Esophagus squamous epithelium (tissue), 5 donors: ENCODE measurements at regions not wholly inside any gene's neighbourhood (a gene's known extent, or its start where the extent isn't known, plus 50 kb on each side); places are given as distances from the start of the nearest gene placed in this dataset.

ENCODE experiments used
- DNase-seq: peaks from one replicate; lab custom pipeline; 2025; lab: John Stamatoyannopoulos, UW
- H3K27ac ChIP-seq, 4 donors: fragments of 200-600 bp; sonication (generic); one replicate each; pipeline ENCODE4 v1.5.1; 2016 to 2019; ENCODE audit warnings: mild to moderate bottlenecking in 1 of 4
- H3K27me3 ChIP-seq, 4 donors: fragments of 200-600 bp; sonication (generic); 1 replicate in 3 of 4; 2 replicates in 1 of 4; pipeline versions ENCODE4 v1.5.1 to v1.6.0; 2017 to 2021; ENCODE audit warnings: antibody characterized with exemption in 1 of 4
- H3K36me3 ChIP-seq, 3 donors: fragments of 200-600 bp; sonication (generic); one replicate each; pipeline ENCODE4 v1.5.1; 2016 to 2019
- H3K4me1 ChIP-seq, 3 donors: fragments of 200-600 bp; sonication (generic); one replicate each; pipeline ENCODE4 v1.5.1; 2017 to 2019
- H3K4me3 ChIP-seq, 4 donors: fragments of 200-600 bp; sonication (generic); 1 replicate in 3 of 4; 2 replicates in 1 of 4; pipeline ENCODE4 v1.5.1; 2016 to 2019; ENCODE audit warnings: mild to moderate bottlenecking in 2 of 4, moderate library complexity in 1 of 4
- H3K9me3 ChIP-seq, 3 donors: fragments of 200-600 bp; sonication (generic); one replicate each; pipeline ENCODE4 v1.5.1; 2016 to 2019
- CTCF ChIP-seq, 6 experiments: fragments of 450-650 bp in 4 of 6; fragments of 200-600 bp in 2 of 6; sonication (generic) in 2 of 6; IDR thresholded peaks; one replicate each; pipeline ENCODE4 v1.5.1; 2016 to 2019; ENCODE audit warnings: antibody characterized with exemption in 6 of 6, mild to moderate bottlenecking in 4 of 6, moderate library complexity in 4 of 6
- POLR2A ChIP-seq, 4 donors: fragments of 450-650 bp; IDR thresholded peaks; one replicate each; pipeline ENCODE4 v1.6.1; 2017; ENCODE audit warnings: antibody characterized with exemption in 4 of 4, mild to moderate bottlenecking in 4 of 4, moderate library complexity in 3 of 4
- WGBS, 2 donors: methylation state at CpG; one replicate each; pipeline ENCODE4 v1.1.5; 2018; 5-methylcytosine and 5-hydroxymethylcytosine counted together
- intact Hi-C: fragments of 100-400 bp; cut with DNase I; formaldehyde crosslinking; loops from one replicate; pipeline ENCODE4 v1.15.0; 2022
- donor health status: DM: yes; HTN: yes; CAD: no.

GRCh38 chr4:182169987-182170386 lies 73.2 kb upstream of the TENM3 start:
- Histone ChIP-seq H3K27ac (no peak overlapping the region), H3K27me3 (no peaks in the 10 kb centered on the region), H3K4me1 (peaks cover 0 to 5% (median 0%) of the 10 kb centered on the region in 3 donors), H3K9me3 (no peaks in the 10 kb centered on the region), H3K36me3 (no peaks in the 10 kb centered on the region), H3K4me3 (no peak overlapping the region)
- TF ChIP-seq POLR2A (IDR thresholded peaks at IDR 0.05) = no peak
- TF ChIP-seq CTCF (IDR thresholded peaks at IDR 0.05) = no peak
- intact Hi-C loops = no loop called here
- DNase-seq = no peak
- 32 to 34% methylated on average over 3 of the region's 3 CpGs for WGBS, 2 donors

DNA sequence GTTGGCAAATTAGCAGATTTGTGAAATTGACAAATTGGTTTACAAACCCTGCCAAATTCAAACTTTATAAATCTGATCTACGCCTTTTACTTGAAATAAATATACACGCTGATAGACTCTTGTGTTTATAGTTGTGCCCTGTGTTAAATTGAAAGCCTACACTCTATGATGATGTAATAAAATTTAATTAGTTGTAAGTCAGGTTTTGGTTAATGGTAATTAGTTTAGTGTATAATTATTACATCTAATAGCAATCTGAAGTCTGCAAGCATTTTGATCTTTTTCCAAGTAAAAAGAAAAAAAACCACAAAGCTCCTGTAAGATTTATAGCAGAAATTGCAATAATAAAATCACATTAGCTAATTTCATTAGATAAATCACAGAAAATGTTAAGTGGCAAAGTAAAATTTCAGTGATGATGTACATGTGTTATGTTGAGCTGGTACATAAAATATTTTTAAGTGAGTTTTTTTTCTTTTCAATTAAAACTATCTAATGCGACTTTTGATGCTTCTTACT lies 72.7 kb upstream of the TENM3 start:
- Histone ChIP-seq H3K4me3 (no peak overlapping the region), H3K4me1 (peaks cover 0 to 5% (median 0%) of the 10 kb centered on the region in 3 donors), H3K27me3 (no peaks in the 10 kb centered on the region), H3K36me3 (no peaks in the 10 kb centered on the region), H3K9me3 (no peaks in the 10 kb centered on the region), H3K27ac (no peak overlapping the region)
- intact Hi-C loops = no loop called here
- DNase-seq = no peak
- TF ChIP-seq POLR2A (IDR thresholded peaks at IDR 0.05) (no peak), CTCF (IDR thresholded peaks at IDR 0.05) (no peak)
- WGBS, 2 donors = 46 to 54% methylated on average over 3 of the region's 3 CpGs

- no peak for DNase-seq
- Histone ChIP-seq H3K4me1 (peaks cover 0 to 5% (median 0%) of the 10 kb centered on the region in 3 donors), H3K36me3 (no peaks in the 10 kb centered on the region), H3K27ac (no peak overlapping the region), H3K9me3 (no peaks in the 10 kb centered on the region), H3K4me3 (no peak overlapping the region), H3K27me3 (no peaks in the 10 kb centered on the region)
- WGBS, 2 donors = 70 to 89% methylated on average over 1 of the region's 1 CpG
- intact Hi-C loops = no loop called here
- TF ChIP-seq POLR2A (IDR thresholded peaks at IDR 0.05) (no peak), CTCF (IDR thresholded peaks at IDR 0.05) (no peak)
Observed at GRCh38 chr4:182174979-182175378, 68.2 kb upstream of the TENM3 start.

GRCh38 chr4:182175788-182176519 lies 67.2 kb upstream of the TENM3 start:
- WGBS, 2 donors = 78 to 82% methylated on average over 17 to 19 of the region's 19 CpGs
- Histone ChIP-seq H3K27me3 (no peaks in the 10 kb centered on the region), H3K4me1 (no peaks in the 10 kb centered on the region), H3K36me3 (no peaks in the 10 kb centered on the region), H3K27ac (no peak overlapping the region), H3K4me3 (no peak overlapping the region), H3K9me3 (no peaks in the 10 kb centered on the region)
- DNase-seq = no peak
- intact Hi-C loops = no loop called here
- no peak for TF ChIP-seq CTCF (IDR thresholded peaks at IDR 0.05)
- TF ChIP-seq POLR2A (IDR thresholded peaks at IDR 0.05) = no peak

DNA sequence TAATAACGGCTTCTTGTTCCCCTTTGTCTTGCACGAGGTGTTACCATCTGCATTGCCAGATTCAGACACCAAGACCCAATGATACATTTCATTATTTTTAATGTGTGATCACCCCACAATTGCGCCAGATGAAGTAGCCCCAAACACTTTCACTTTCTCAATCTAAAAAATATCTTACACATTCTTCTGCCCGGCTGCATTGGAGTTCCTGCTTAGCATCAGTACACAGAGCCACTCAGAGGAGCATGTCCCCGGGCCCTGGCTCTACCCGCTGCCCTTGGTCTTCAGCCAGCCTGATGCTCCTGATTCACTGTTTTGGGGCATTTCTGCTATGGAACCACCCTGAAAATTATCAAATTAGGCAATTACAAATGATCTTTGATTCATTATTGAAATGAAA lies 66.0 kb upstream of the TENM3 start:
- H3K27ac ChIP-seq = no peak overlapping the region
- no peaks in the 10 kb centered on the region for H3K36me3 ChIP-seq
- no peak for DNase-seq
- no peak for TF ChIP-seq CTCF (IDR thresholded peaks at IDR 0.05)
- TF ChIP-seq POLR2A (IDR thresholded peaks at IDR 0.05) = no peak
- no peak overlapping the region for H3K4me3 ChIP-seq
- H3K27me3 ChIP-seq = no peaks in the 10 kb centered on the region
- no peaks in the 10 kb centered on the region for H3K4me1 ChIP-seq
- H3K9me3 ChIP-seq = no peaks in the 10 kb centered on the region
- 72 to 78% methylated on average over 5 to 6 of the region's 6 CpGs for WGBS, 2 donors
- intact Hi-C loops = no loop called here
